Neural cell (in vitro differentiated cells): ENCODE measurements at regions not wholly inside any gene's neighbourhood (a gene's known extent, or its start where the extent isn't known, plus 50 kb on each side); places are given as distances from the start of the nearest gene placed in this dataset.

ENCODE experiments used
- H2AFZ ChIP-seq: fragments of 200-600, 300-800 bp; sonication (generic), shearing (Covaris generic); 2 replicates; pipeline ENCODE4 v1.6.0; 2014; ENCODE audit warnings: low read depth, mild to moderate bottlenecking, antibody characterized with exemption, low read length, moderate library complexity
- H3F3A ChIP-seq: fragments of 200-600 bp; shearing (Covaris generic); 2 replicates; pipeline ENCODE4 v1.6.1; 2016; ENCODE audit warnings: mild to moderate bottlenecking, moderate library complexity, mixed read lengths, antibody characterized with exemption, low read length; ENCODE audit not compliant: insufficient read depth, poor library complexity, severe bottlenecking
- H3K27ac ChIP-seq: fragments of 200-600, 300-800 bp; sonication (generic), shearing (Covaris generic); 2 replicates; pipeline ENCODE4 v1.5.1; 2014; ENCODE audit warnings: mild to moderate bottlenecking, low read length, moderate library complexity
- H3K27me3 ChIP-seq: fragments of 300-800, 200-600 bp; sonication (generic), shearing (Covaris generic); 2 replicates; pipeline ENCODE4 v1.6.0; 2014; ENCODE audit warnings: mild to moderate bottlenecking, low read depth, low read length, moderate library complexity; ENCODE audit not compliant: insufficient read depth
- H3K36me3 ChIP-seq: fragments of 300-800, 200-600 bp; sonication (generic), shearing (Covaris generic); 2 replicates; pipeline ENCODE4 v1.5.1; 2014; ENCODE audit warnings: mild to moderate bottlenecking, antibody characterized with exemption, low read length, moderate library complexity; ENCODE audit not compliant: insufficient read depth
- H3K4me2 ChIP-seq: fragments of 300-800, 200-600 bp; sonication (generic), shearing (Covaris generic); 2 replicates; pipeline ENCODE4 v1.6.0; 2014; ENCODE audit warnings: mild to moderate bottlenecking, low read length
- H3K4me3 ChIP-seq: fragments of 300-800, 200-600 bp; sonication (generic), shearing (Covaris generic); 2 replicates; pipeline ENCODE4 v1.5.1; 2014; ENCODE audit warnings: mild to moderate bottlenecking, low read length, moderate library complexity
- H3K79me2 ChIP-seq: fragments of 200-600 bp; shearing (Covaris generic); replicated peaks from 2 replicates; pipeline ENCODE4 v1.6.0; 2014; ENCODE audit warnings: mild to moderate bottlenecking, low read length, moderate library complexity; ENCODE audit not compliant: insufficient read depth
- H3K9ac ChIP-seq: fragments of 300-800, 200-600 bp; sonication (generic), shearing (Covaris generic); 2 replicates; pipeline ENCODE4 v1.6.1; 2016; ENCODE audit warnings: mild to moderate bottlenecking, low read length, mixed read lengths
- H3K9me2 ChIP-seq: fragments of 200-600 bp; shearing (Covaris generic); 2 replicates; pipeline ENCODE4 v1.6.1; 2016; ENCODE audit warnings: mild to moderate bottlenecking, low read length, mixed read lengths; ENCODE audit not compliant: insufficient read depth
- H3K9me3 ChIP-seq: fragments of 200-600, 300-800 bp; sonication (generic), shearing (Covaris generic); 2 replicates; pipeline ENCODE4 v1.6.1; 2016; ENCODE audit warnings: mild to moderate bottlenecking, mixed run types, low read length, moderate library complexity, mixed read lengths
- H4K20me1 ChIP-seq: fragments of 200-600 bp; shearing (Covaris generic); 2 replicates; pipeline ENCODE4 v1.6.1; 2016; ENCODE audit warnings: mild to moderate bottlenecking, mixed run types; ENCODE audit not compliant: insufficient read depth
- CTCF ChIP-seq: fragments of 450-650 bp; IDR thresholded peaks from 2 replicates; pipeline ENCODE4 v1.5.1; 2014; ENCODE audit warnings: antibody characterized with exemption, mild to moderate bottlenecking, moderate library complexity; ENCODE audit not compliant: poor library complexity, severe bottlenecking
- EP300 ChIP-seq: fragments of 450-650 bp; conservative IDR thresholded peaks from 2 replicates; pipeline ENCODE4 v1.6.1; 2014; ENCODE audit warnings: antibody characterized with exemption, mild to moderate bottlenecking, moderate library complexity; ENCODE audit not compliant: poor library complexity, severe bottlenecking
- EZH2 ChIP-seq: fragments of 200-600, 300-800 bp; shearing (Covaris generic), sonication (generic); IDR thresholded peaks from 2 replicates; pipeline ENCODE4 v1.6.1; 2014; ENCODE audit warnings: antibody characterized with exemption, low read length, borderline replicate concordance, mild to moderate bottlenecking; ENCODE audit not compliant: insufficient read depth, poor library complexity, severe bottlenecking
- MXI1 ChIP-seq: fragments of 450-650 bp; conservative IDR thresholded peaks from 2 replicates; pipeline ENCODE4 v1.6.1; 2014; ENCODE audit warnings: antibody characterized with exemption, mild to moderate bottlenecking; ENCODE audit not compliant: poor library complexity, severe bottlenecking
- POLR2AphosphoS5 ChIP-seq: IDR thresholded peaks from 2 replicates; pipeline ENCODE4 v1.6.1; 2012
- RAD21 ChIP-seq: fragments of 450-650 bp; conservative IDR thresholded peaks from 2 replicates; pipeline ENCODE4 v1.6.1; 2014; ENCODE audit warnings: antibody characterized with exemption, mild to moderate bottlenecking, moderate library complexity
- REST ChIP-seq: IDR thresholded peaks from 2 replicates; pipeline ENCODE4 v1.6.1; 2012; ENCODE audit warnings: borderline replicate concordance
- SMC3 ChIP-seq: fragments of 450-650 bp; conservative IDR thresholded peaks from 2 replicates; pipeline ENCODE4 v1.6.1; 2014; ENCODE audit warnings: antibody characterized with exemption, mild to moderate bottlenecking, moderate library complexity; ENCODE audit not compliant: poor library complexity
- TAF1 ChIP-seq: IDR thresholded peaks from 2 replicates; pipeline ENCODE4 v1.6.1; 2012; ENCODE audit warnings: low read depth

DNA sequence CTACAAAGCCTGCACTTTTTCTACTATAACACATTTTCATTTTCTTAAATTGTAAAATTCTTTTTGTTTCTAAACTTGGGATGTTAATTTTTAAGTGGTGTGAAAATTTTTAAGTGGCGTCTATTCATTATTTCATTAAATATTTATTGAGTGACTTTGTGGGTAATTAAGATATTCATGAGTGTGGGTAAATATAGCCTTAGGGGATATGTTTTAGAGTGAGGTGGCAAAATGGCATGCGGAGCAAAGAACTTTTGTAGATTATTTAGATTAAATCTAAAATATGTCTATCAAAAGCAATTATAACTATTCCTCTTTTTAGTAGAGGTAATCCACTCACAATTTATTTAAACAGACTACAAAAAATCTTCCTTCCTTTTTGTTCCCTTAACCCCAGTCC lies 188.4 kb downstream of the PCSK1 start:
- Histone ChIP-seq H3F3A (no peaks in the 10 kb centered on the region), H3K9me2 (no peaks in the 10 kb centered on the region), H3K4me2 (no peak overlapping the region), H3K27ac (no peak overlapping the region), H3K9ac (no peak overlapping the region), H4K20me1 (no peaks in the 10 kb centered on the region), H3K27me3 (no peaks in the 10 kb centered on the region), H2AFZ (no peak overlapping the region), H3K9me3 (no peaks in the 10 kb centered on the region), H3K4me3 (no peak overlapping the region), H3K79me2 (no peaks in the 10 kb centered on the region), H3K36me3 (no peaks in the 10 kb centered on the region)
- TF ChIP-seq EZH2 = no peak
- TF ChIP-seq EP300 = no peak
- no peak for TF ChIP-seq MXI1
- TF ChIP-seq SMC3 = no peak

DNA sequence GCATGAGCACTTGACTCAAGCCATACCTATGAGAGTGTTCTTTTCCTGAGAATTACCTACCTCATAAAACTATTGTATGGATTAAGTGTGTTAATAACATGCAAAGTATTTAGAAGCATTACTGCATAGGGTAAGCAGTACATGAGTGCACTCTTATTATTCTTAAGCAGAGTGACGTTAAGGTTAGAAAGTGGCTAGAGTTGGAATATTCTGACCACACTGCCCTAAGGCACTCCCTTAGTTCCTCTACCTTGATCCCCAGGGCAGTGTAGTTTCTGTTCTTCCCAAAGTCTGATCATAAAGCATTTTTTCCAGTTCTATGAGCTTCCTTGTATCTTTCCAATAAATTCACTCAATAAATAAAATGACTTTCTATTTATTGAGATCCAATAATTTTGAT lies 189.2 kb downstream of the PCSK1 start:
- Histone ChIP-seq H3K36me3 (no peaks in the 10 kb centered on the region), H3K27me3 (no peaks in the 10 kb centered on the region), H3F3A (no peaks in the 10 kb centered on the region), H3K4me3 (no peak overlapping the region), H3K27ac (no peak overlapping the region), H3K9me3 (no peaks in the 10 kb centered on the region), H4K20me1 (no peaks in the 10 kb centered on the region), H3K4me2 (no peak overlapping the region), H2AFZ (no peak overlapping the region), H3K9me2 (no peaks in the 10 kb centered on the region), H3K79me2 (no peaks in the 10 kb centered on the region), H3K9ac (no peak overlapping the region)
- no peak for TF ChIP-seq SMC3
- no peak for TF ChIP-seq RAD21
- TF ChIP-seq TAF1 = no peak
- TF ChIP-seq CTCF = no peak
- TF ChIP-seq POLR2AphosphoS5 = no peak
- no peak for TF ChIP-seq EZH2

DNA sequence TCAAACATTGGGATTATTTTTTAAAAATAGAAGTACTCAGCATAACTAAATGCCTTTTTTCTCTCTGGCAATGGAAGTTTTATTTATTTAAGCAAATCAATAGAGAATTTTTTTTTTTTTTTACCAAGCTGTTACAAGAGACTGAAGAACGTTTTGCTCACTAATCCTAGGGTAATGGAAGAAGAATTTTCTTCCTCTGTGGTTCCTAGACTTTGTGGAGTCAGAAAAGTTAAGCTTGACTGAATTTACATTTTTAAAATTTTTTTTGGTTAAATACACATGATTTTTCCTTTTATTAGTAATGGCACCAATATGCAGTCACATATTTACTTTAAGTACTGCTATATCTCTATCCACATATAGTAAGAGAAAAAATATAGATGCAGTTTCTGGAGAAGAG lies 189.8 kb downstream of the PCSK1 start:
- Histone ChIP-seq H3K36me3 (no peaks in the 10 kb centered on the region), H3K27ac (no peak overlapping the region), H3K79me2 (no peaks in the 10 kb centered on the region), H3F3A (no peaks in the 10 kb centered on the region), H3K4me3 (no peak overlapping the region), H3K27me3 (no peaks in the 10 kb centered on the region), H3K9me2 (no peaks in the 10 kb centered on the region), H4K20me1 (no peaks in the 10 kb centered on the region), H3K4me2 (no peak overlapping the region), H3K9me3 (no peaks in the 10 kb centered on the region), H3K9ac (no peak overlapping the region), H2AFZ (no peak overlapping the region)
- TF ChIP-seq CTCF = no peak
- TF ChIP-seq REST = no peak
- TF ChIP-seq EZH2 = no peak
